Lower lobe of right lung (tissue), 2 donors: ENCODE measurements at regions not wholly inside any gene's neighbourhood (a gene's known extent, or its start where the extent isn't known, plus 50 kb on each side); places are given as distances from the start of the nearest gene placed in this dataset.

ENCODE experiments used
- ATAC-seq, 2 donors: fragments of 200-7000 bp; cut with Tn5 transposase; one replicate each; pipeline ENCODE4 v1.9.1; 2020 to 2022; ENCODE audit warnings: mild to moderate bottlenecking in 2 of 2, moderate library complexity in 2 of 2
- DNase-seq: peaks from one replicate; pipeline ENCODE4 v3.0.0-alpha.2; 2020
- H3K27ac ChIP-seq: fragments of 200-600 bp; one replicate; pipeline ENCODE4 v1.8.0; 2022
- H3K27me3 ChIP-seq: fragments of 200-600 bp; one replicate; pipeline ENCODE4 v1.8.0; 2022; ENCODE audit warnings: low read depth
- H3K36me3 ChIP-seq: fragments of 200-600 bp; one replicate; pipeline ENCODE4 v1.8.0; 2022; ENCODE audit warnings: mild to moderate bottlenecking
- H3K4me1 ChIP-seq: fragments of 200-600 bp; one replicate; pipeline ENCODE4 v1.8.0; 2022
- H3K4me3 ChIP-seq: fragments of 200-600 bp; one replicate; pipeline ENCODE4 v1.8.0; 2022; ENCODE audit warnings: mild to moderate bottlenecking
- H3K9me3 ChIP-seq: fragments of 200-600 bp; one replicate; pipeline ENCODE4 v1.8.0; 2022
- CTCF ChIP-seq: fragments of 200-600 bp; IDR thresholded peaks from one replicate; pipeline ENCODE4 v1.8.0; 2022; ENCODE audit warnings: antibody characterized with exemption, mild to moderate bottlenecking
- intact Hi-C: fragments of 100-400 bp; cut with DNase I; formaldehyde crosslinking; loops from one replicate; pipeline ENCODE4 v1.11.0; 2022
- donor health status: DM: no; HTN: yes; CAD: no; lungs with severe emphysema.

DNA sequence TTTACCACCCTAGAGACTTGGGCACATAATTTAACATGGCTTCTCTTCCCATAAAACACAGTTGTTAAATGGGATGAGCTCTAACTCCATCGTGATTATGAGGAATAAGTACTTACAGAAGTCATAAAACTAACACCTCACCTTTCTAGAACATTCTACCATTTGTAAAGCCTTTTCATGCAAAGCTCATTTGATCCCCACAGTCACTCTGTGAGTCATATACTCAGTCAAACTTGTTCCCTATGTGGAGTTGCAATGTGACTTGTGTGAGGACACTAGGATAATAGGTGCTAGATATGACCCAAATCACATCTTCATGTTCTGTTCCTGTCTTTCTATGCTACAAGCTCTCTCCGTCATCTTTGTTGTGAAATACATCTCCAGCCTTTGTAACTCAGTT, 371.7 kb downstream of the WDR11 start:
- H3K4me3 ChIP-seq, result no peak overlapping the region

GRCh38 chr10:121231079-121231478, 367.2 kb downstream of the FGFR2 start:
- TF ChIP-seq CTCF, result no peak

More for the DNA sequence above, 371.7 kb downstream of the WDR11 start:
- intact Hi-C loops, result no loop called here
- Histone ChIP-seq H3K36me3 (no peaks in the 10 kb centered on the region), H3K27me3 (no peaks in the 10 kb centered on the region), H3K4me1 (no peaks in the 10 kb centered on the region), H3K27ac (no peak overlapping the region), H3K9me3 (no peaks in the 10 kb centered on the region)
- no peak for DNase-seq
- ATAC-seq, result no peak
- no peak for TF ChIP-seq CTCF

GRCh38 chr10:121232494-121232893, 365.8 kb downstream of the FGFR2 start:
- intact Hi-C loops, result no loop called here
- Histone ChIP-seq H3K27me3 (no peaks in the 10 kb centered on the region), H3K27ac (no peak overlapping the region), H3K9me3 (peaks cover under 1% of the 10 kb centered on the region), H3K36me3 (no peaks in the 10 kb centered on the region), H3K4me1 (no peaks in the 10 kb centered on the region), H3K4me3 (no peak overlapping the region)
- DNase-seq (no peak), ATAC-seq (no peak)
- TF ChIP-seq CTCF, result no peak

More at GRCh38 chr10:121231079-121231478, 367.2 kb downstream of the FGFR2 start:
- Histone ChIP-seq H3K4me3 (no peak overlapping the region), H3K36me3 (no peaks in the 10 kb centered on the region), H3K9me3 (no peaks in the 10 kb centered on the region), H3K27me3 (no peaks in the 10 kb centered on the region), H3K27ac (no peak overlapping the region), H3K4me1 (no peaks in the 10 kb centered on the region)
- intact Hi-C loops, result no loop called here
- no peak for ATAC-seq
- no peak for DNase-seq

GRCh38 chr10:121235692-121236091, 362.6 kb downstream of the FGFR2 start:
- no peak for ATAC-seq
- Histone ChIP-seq H3K27ac (no peak overlapping the region), H3K4me1 (no peaks in the 10 kb centered on the region), H3K27me3 (no peaks in the 10 kb centered on the region), H3K4me3 (no peak overlapping the region), H3K36me3 (no peaks in the 10 kb centered on the region), H3K9me3 (peaks cover 6% of the 10 kb centered on the region)
- TF ChIP-seq CTCF, result no peak
- no peak for DNase-seq
- intact Hi-C loops, result no loop called here

DNA sequence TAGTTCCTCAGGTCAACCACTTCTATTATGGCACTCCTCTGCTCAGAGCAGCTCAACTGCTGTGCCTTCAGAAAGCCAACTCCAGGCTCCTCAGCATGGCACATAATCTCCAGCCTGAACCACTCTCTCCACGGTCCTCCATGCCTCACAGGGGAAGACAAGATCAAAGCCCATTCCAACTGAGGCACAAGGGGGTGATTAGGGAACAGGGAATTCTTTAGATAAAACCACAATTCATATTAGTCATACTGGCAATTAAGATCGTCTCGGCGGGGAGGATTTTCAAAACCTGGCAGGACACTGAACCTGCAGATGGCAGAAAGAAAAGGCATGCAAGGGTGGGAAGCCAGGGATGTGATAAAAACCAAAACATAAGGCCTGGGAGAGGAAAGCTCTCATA, 361.6 kb downstream of the FGFR2 start:
- ATAC-seq (no peak), DNase-seq (no peak)
- Histone ChIP-seq H3K27me3 (no peaks in the 10 kb centered on the region), H3K4me1 (no peaks in the 10 kb centered on the region), H3K9me3 (peaks cover 6% of the 10 kb centered on the region), H3K4me3 (no peak overlapping the region), H3K36me3 (no peaks in the 10 kb centered on the region), H3K27ac (no peak overlapping the region)
- TF ChIP-seq CTCF, result no peak
- intact Hi-C loops, result no loop called here

GRCh38 chr10:121237718-121238117, 360.5 kb downstream of the FGFR2 start:
- H3K36me3 ChIP-seq, result no peaks in the 10 kb centered on the region
- no peak for TF ChIP-seq CTCF
- DNase-seq, result no peak
- no peak overlapping the region for H3K27ac ChIP-seq
- H3K9me3 ChIP-seq, result peaks cover 6% of the 10 kb centered on the region
- no peaks in the 10 kb centered on the region for H3K4me1 ChIP-seq
- ATAC-seq, result no peak
- intact Hi-C loops, result no loop called here
- no peaks in the 10 kb centered on the region for H3K27me3 ChIP-seq
- no peak overlapping the region for H3K4me3 ChIP-seq
